Effector memory CD8-positive, alpha-beta T cell (primary cell): ENCODE measurements at regions not wholly inside any gene's neighbourhood (a gene's known extent, or its start where the extent isn't known, plus 50 kb on each side); places are given as distances from the start of the nearest gene placed in this dataset.
A peak's percentile ranks its signal among the peaks of the same experiment; 100 is the strongest.
"Not testable (repeated sequence)": the region's sequence is repeated elsewhere in the genome, so short reads cannot be mapped to it uniquely, and the experiment has no call there.

Experiments used
- ATAC-seq: fragments of 150-1000 bp; cut with Tn5 transposase; replicated peaks from 2 replicates; pipeline ENCODE4 v1.10.0; 2021; ENCODE audit warnings: mild to moderate bottlenecking, moderate library complexity
- DNase-seq, 3 experiments: peaks; one replicate each; pipeline ENCODE4 v3.0.0; 2021
- H3K27ac Mint-ChIP-seq, 2 donors: one replicate each; pipeline ENCODE4 v1.8.0; 2022; ENCODE audit warnings: mild to moderate bottlenecking in 2 of 2, mixed read lengths in 2 of 2, moderate library complexity in 2 of 2
- H3K27me3 Mint-ChIP-seq, 2 donors: one replicate each; pipeline ENCODE4 v1.8.0; 2022; ENCODE audit warnings: mixed read lengths in 2 of 2
- H3K36me3 Mint-ChIP-seq: one replicate; pipeline ENCODE4 v1.8.0; 2022; ENCODE audit warnings: mild to moderate bottlenecking, moderate library complexity, mixed read lengths; ENCODE audit not compliant: insufficient read depth
- H3K4me1 Mint-ChIP-seq, 2 donors: one replicate each; pipeline ENCODE4 v1.8.0; 2022; ENCODE audit warnings: low read depth in 2 of 2, mixed read lengths in 2 of 2
- H3K4me3 Mint-ChIP-seq, 2 donors: one replicate each; pipeline ENCODE4 v1.8.0; 2022; ENCODE audit warnings: mild to moderate bottlenecking in 2 of 2, mixed read lengths in 2 of 2, moderate library complexity in 2 of 2
- H3K9me3 Mint-ChIP-seq, 2 donors: one replicate each; pipeline ENCODE4 v1.8.0; 2022; ENCODE audit warnings: mixed read lengths in 2 of 2

GRCh38 chr4:77220828-77221613 is 64.0 kb downstream of the CCNG2 start:
- H3K9me3 Mint-ChIP-seq = no peaks in the 10 kb centered on the region
- H3K4me1 Mint-ChIP-seq = no peaks in the 10 kb centered on the region
- H3K36me3 Mint-ChIP-seq = no peaks in the 10 kb centered on the region
- ATAC-seq (no peak), DNase-seq (no peak)
- H3K27ac Mint-ChIP-seq = no peak overlapping the region
- no peak overlapping the region for H3K4me3 Mint-ChIP-seq
- H3K27me3 Mint-ChIP-seq = peaks cover 10 to 36% of the 10 kb centered on the region in 2 donors

GRCh38 chr4:77225022-77225421 is 68.0 kb downstream of the CCNG2 start:
- peaks cover 20 to 58% of the 10 kb centered on the region in 2 donors for H3K27me3 Mint-ChIP-seq
- ATAC-seq = no peak
- H3K27ac Mint-ChIP-seq = no peak overlapping the region
- no peak for DNase-seq
- peaks cover 0 to 1% of the 10 kb centered on the region in 2 donors for H3K9me3 Mint-ChIP-seq
- no peak overlapping the region for H3K4me3 Mint-ChIP-seq
- H3K4me1 Mint-ChIP-seq = no peaks in the 10 kb centered on the region
- no peaks in the 10 kb centered on the region for H3K36me3 Mint-ChIP-seq

- ATAC-seq (no peak), DNase-seq (no peak)
- H3K4me3 Mint-ChIP-seq = no peak overlapping the region
- H3K36me3 Mint-ChIP-seq = no peaks in the 10 kb centered on the region
- peaks cover 0 to 1% of the 10 kb centered on the region in 2 donors for H3K9me3 Mint-ChIP-seq
- H3K27me3 Mint-ChIP-seq = peaks cover 20 to 60% of the 10 kb centered on the region in 2 donors
- no peak overlapping the region for H3K27ac Mint-ChIP-seq
- H3K4me1 Mint-ChIP-seq = no peaks in the 10 kb centered on the region
Measured at GRCh38 chr4:77226939-77227705, 70.1 kb downstream of the CCNG2 start.

GRCh38 chr4:77229433-77229832 is 72.4 kb downstream of the CCNG2 start:
- H3K27me3 Mint-ChIP-seq = peaks cover 13 to 68% of the 10 kb centered on the region in 2 donors
- no peak overlapping the region for H3K4me3 Mint-ChIP-seq
- no peaks in the 10 kb centered on the region for H3K36me3 Mint-ChIP-seq
- peaks cover 0 to 1% of the 10 kb centered on the region in 2 donors for H3K9me3 Mint-ChIP-seq
- DNase-seq = no peak
- no peak for ATAC-seq
- H3K27ac Mint-ChIP-seq = no peak overlapping the region
- no peaks in the 10 kb centered on the region for H3K4me1 Mint-ChIP-seq

- no peak for DNase-seq
- ATAC-seq = no peak
- Mint-ChIP-seq H3K4me1 (no peaks in the 10 kb centered on the region), H3K4me3 (no peak overlapping the region), H3K9me3 (peaks cover 0 to 1% of the 10 kb centered on the region in 2 donors), H3K27me3 (peaks cover 12 to 68% of the 10 kb centered on the region in 2 donors), H3K36me3 (no peaks in the 10 kb centered on the region), H3K27ac (no peak overlapping the region)
Measured at GRCh38 chr4:77232653-77233052, 75.6 kb downstream of the CCNG2 start.

DNA sequence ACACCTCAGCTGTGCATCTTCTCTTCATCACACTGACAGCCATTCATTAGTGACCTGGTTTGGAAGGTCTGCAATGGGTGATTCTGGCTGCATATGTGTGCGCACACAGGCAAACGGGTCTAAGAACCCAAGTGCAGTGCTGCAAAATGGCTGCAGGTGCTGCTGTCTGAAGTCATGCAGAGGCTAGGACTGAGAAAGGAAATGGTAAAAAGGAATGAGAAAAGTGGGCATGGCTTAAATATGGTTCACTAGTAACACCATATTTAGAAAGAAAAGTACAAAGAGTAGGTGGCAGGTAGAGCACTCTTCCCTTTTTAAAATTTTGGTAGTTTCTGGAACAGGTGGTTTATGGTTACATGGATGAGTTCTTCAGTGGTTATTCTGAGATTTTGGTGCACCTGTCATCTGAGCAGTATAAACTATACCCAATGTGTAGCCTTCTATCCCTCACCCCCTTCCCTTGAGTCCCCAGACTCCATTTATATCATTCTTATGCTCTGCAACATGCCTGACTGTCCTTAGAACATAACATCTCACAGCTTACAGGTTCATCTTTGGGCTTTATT is 78.4 kb downstream of the CCNG2 start:
- H3K27me3 Mint-ChIP-seq = peaks cover 14 to 54% of the 10 kb centered on the region in 2 donors
- no peaks in the 10 kb centered on the region for H3K36me3 Mint-ChIP-seq
- no peaks in the 10 kb centered on the region for H3K4me1 Mint-ChIP-seq
- no peak overlapping the region for H3K27ac Mint-ChIP-seq
- ATAC-seq (no peak), DNase-seq (no peak)
- no peak overlapping the region for H3K4me3 Mint-ChIP-seq
- no peaks in the 10 kb centered on the region for H3K9me3 Mint-ChIP-seq

DNA sequence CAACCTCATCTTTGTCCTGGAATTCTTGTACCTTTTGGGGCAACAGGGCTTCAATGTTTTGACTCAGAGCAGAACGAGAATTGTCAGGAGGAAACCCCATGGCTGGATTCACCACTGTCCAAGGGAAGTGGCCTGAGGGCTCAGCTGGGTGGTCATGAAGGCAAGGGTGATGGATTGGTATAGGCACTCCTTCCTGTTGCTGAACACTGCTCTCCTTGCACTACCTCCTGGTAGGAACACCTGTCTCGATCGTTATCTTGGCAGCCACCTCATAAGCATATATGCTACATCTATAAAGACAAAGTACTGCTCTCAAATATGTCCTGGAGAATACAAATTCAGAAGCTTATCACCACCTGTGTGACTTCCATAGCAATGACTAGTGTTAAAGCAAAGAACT is 79.8 kb downstream of the CCNG2 start:
- Mint-ChIP-seq H3K4me1 (no peaks in the 10 kb centered on the region), H3K4me3 (no peak overlapping the region), H3K27ac (no peak overlapping the region), H3K36me3 (no peaks in the 10 kb centered on the region), H3K9me3 (no peaks in the 10 kb centered on the region), H3K27me3 (peaks cover 18 to 66% of the 10 kb centered on the region in 2 donors)
- DNase-seq (no peak), ATAC-seq (no peak)

- no peak overlapping the region for H3K4me3 Mint-ChIP-seq
- peak; percentile 24 to 47 (median 32) for DNase-seq
- ATAC-seq = peak; percentile 55
- H3K27me3 Mint-ChIP-seq = peaks cover 11 to 53% of the 10 kb centered on the region in 2 donors
- H3K4me1 Mint-ChIP-seq = no peaks in the 10 kb centered on the region
- no peak overlapping the region for H3K27ac Mint-ChIP-seq
- H3K36me3 Mint-ChIP-seq = no peaks in the 10 kb centered on the region
- H3K9me3 Mint-ChIP-seq = no peaks in the 10 kb centered on the region
Measured at GRCh38 chr4:77240469-77241066, 83.6 kb downstream of the CCNG2 start.

DNA sequence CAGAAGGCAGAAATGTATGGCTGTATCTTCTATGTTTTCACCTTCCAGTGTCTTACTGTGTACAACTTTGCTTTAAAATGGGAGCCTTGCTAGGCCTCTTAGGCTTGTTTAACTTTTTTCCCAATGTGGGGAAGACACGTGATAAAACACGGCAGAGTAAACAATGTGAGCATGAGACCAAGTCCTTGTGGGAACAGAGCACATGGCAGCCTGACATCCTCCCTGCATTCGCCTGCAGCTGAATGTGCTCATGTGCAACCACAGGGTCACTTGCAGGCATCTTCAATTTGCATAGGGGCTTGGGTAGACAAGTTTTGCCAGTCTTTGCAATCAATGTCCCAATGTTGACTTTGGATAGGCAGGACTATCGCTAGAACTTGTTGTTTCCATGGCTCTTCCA is 91.8 kb downstream of the CCNG2 start:
- DNase-seq = no peak
- no peak overlapping the region for H3K27ac Mint-ChIP-seq
- ATAC-seq = no peak
- H3K36me3 Mint-ChIP-seq = no peaks in the 10 kb centered on the region
- no peaks in the 10 kb centered on the region for H3K4me1 Mint-ChIP-seq
- H3K27me3 Mint-ChIP-seq = peaks cover 24 to 53% of the 10 kb centered on the region in 2 donors
- no peak overlapping the region for H3K4me3 Mint-ChIP-seq
- H3K9me3 Mint-ChIP-seq = no peaks in the 10 kb centered on the region

DNA sequence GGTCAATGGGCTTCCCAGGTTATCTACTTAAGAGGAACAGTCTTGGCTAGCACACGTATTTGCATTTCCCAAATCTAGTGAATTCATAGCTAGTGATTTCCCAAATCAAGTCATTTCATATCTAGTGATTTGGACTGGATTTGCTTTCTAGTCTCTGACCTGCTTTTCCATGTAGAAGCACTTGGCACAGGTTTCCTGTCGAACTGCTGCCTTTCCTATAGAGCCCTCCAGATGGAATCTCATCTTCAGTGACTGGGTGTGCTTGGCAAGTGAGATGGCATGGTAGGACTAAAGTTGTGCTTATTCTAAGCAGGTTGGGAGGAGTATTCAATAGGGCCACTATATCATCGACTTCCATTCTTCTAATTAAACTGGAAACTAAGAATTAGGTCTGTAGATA is 94.7 kb downstream of the CCNG2 start:
- Mint-ChIP-seq H3K4me1 (no peaks in the 10 kb centered on the region), H3K36me3 (no peaks in the 10 kb centered on the region), H3K9me3 (no peaks in the 10 kb centered on the region), H3K4me3 (no peak overlapping the region), H3K27me3 (peaks cover 52 to 65% of the 10 kb centered on the region in 2 donors), H3K27ac (no peak overlapping the region)
- DNase-seq (no peak), ATAC-seq (no peak)

DNA sequence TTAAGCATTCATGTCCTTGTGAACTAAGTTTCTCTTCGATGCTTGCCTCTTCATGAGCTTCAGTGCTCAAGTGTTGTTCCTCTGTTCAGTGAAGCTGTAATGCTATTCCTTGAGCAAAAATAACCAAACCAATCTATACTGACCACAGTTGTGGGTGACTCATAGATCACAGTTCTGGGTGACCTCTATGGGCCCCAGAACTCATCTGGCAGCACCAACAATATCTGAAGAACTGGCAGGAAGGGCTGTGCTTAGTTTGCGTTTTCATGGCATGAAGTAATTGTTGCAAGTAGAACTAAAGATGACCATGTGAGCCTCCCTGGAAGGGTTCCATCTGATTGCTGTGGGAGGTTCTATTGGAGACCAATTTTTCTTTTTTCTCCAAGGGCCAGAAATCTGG is 106.2 kb downstream of the CCNG2 start:
- no peaks in the 10 kb centered on the region for H3K4me1 Mint-ChIP-seq
- no peak for DNase-seq

DNA sequence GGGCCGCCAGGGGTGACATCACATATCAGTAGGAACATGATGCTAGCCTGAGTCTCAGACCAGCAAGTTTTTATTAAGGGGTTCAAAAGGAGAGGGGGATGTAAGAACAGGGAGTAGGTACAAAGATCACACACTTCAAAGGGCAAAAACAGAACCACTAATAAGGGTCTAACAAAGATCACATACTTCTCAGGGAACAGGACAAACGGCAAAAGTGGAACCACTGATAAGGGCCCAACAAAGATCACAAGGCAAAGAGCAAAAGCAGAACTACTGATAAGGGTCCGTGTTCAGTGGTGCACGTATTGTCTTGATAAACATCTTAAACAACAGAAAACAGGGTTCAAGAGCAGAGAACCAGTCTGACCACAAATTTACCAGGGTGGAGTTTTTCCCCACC is 107.0 kb downstream of the CCNG2 start:
- H3K27ac Mint-ChIP-seq, H3K4me1 Mint-ChIP-seq, H3K9me3 Mint-ChIP-seq, DNase-seq, H3K36me3 Mint-ChIP-seq, H3K4me3 Mint-ChIP-seq, ATAC-seq: not testable (repeated sequence)
- peaks cover 14 to 44% of the 10 kb centered on the region in 2 donors for H3K27me3 Mint-ChIP-seq

More for the DNA sequence above, 106.2 kb downstream of the CCNG2 start:
- Mint-ChIP-seq H3K4me3 (no peak overlapping the region), H3K27me3 (peaks cover 7 to 37% of the 10 kb centered on the region in 2 donors), H3K9me3 (peaks cover 0 to 9% of the 10 kb centered on the region in 2 donors), H3K36me3 (no peaks in the 10 kb centered on the region), H3K27ac (no peak overlapping the region)
- ATAC-seq = no peak

GRCh38 chr4:77264826-77265225 is 107.8 kb downstream of the CCNG2 start:
- no peaks in the 10 kb centered on the region for H3K4me1 Mint-ChIP-seq
- H3K27me3 Mint-ChIP-seq = peaks cover 18 to 53% of the 10 kb centered on the region in 2 donors
- H3K4me3 Mint-ChIP-seq = no peak overlapping the region
- ATAC-seq (no peak), DNase-seq (no peak)
- no peak overlapping the region for H3K27ac Mint-ChIP-seq
- peaks cover 0 to 9% of the 10 kb centered on the region in 2 donors for H3K9me3 Mint-ChIP-seq
- no peaks in the 10 kb centered on the region for H3K36me3 Mint-ChIP-seq
